NT2/D1 (cell line): ENCODE measurements at regions not wholly inside any gene's neighbourhood (a gene's known extent, or its start where the extent isn't known, plus 50 kb on each side); places are given as distances from the start of the nearest gene placed in this dataset.
"Not testable (repeated sequence)": the region's sequence is repeated elsewhere in the genome, so short reads cannot be mapped to it uniquely, and the experiment has no call there.

Experiments
- DNase-seq: peaks from one replicate; pipeline ENCODE4 v3.0.0-alpha.2; 2011; ENCODE audit warnings: low read depth, low spot score
- H3K27me3 ChIP-seq: 2 replicates; pipeline ENCODE4 v1.6.0; 2011; ENCODE audit warnings: mild to moderate bottlenecking; ENCODE audit not compliant: insufficient read length, insufficient read depth
- H3K36me3 ChIP-seq: 2 replicates; pipeline ENCODE4 v1.6.1; 2011; ENCODE audit warnings: mild to moderate bottlenecking, low read length, mixed read lengths; ENCODE audit not compliant: insufficient read depth, insufficient read length
- H3K4me1 ChIP-seq: 2 replicates; pipeline ENCODE4 v1.5.1; 2011; ENCODE audit not compliant: insufficient read depth, insufficient read length
- H3K4me3 ChIP-seq: 2 replicates; pipeline ENCODE4 v1.5.1; 2011; ENCODE audit warnings: low read depth; ENCODE audit not compliant: insufficient read length
- H3K9ac ChIP-seq: 2 replicates; pipeline ENCODE4 v1.6.0; 2011; ENCODE audit warnings: low read depth; ENCODE audit not compliant: insufficient read length
- H3K9me3 ChIP-seq: 2 replicates; pipeline ENCODE4 v1.5.1; 2011; ENCODE audit warnings: mild to moderate bottlenecking, low read length; ENCODE audit not compliant: insufficient read depth
- SUZ12 ChIP-seq: IDR thresholded peaks from 2 replicates; pipeline ENCODE4 v1.6.1; 2011; ENCODE audit not compliant: insufficient read length, insufficient read depth; ENCODE audit errors: extremely low read depth
- YY1 ChIP-seq: IDR thresholded peaks from 2 replicates; pipeline ENCODE4 v1.6.1; 2011; ENCODE audit not compliant: insufficient read length, insufficient read depth
- ZNF274 ChIP-seq: IDR thresholded peaks from 2 replicates; pipeline ENCODE4 v1.6.1; 2011; ENCODE audit warnings: mild to moderate bottlenecking, low read depth, low read length

DNA sequence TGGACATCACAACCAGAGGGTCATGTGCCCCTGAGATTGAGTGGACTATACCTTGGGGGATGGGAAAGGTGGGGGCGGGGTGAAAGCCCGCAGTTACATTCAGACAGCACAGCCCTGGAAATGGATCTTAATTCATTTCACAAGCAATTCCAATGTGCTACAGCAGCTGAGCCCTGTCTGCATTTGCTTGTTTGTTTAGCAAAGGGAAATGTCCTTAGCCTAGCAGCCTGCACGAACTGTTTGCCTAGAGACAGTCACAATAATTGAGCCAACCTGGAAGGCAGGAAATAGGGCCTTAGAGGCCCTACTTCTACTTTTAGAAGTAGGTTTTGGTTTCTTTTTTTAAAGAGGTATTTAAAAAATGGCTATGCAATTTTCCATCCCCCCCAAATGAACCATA lies 177.3 kb upstream of the KL start:
- no peaks in the 10 kb centered on the region for H3K9me3 ChIP-seq
- no peak for DNase-seq
- no peak overlapping the region for H3K9ac ChIP-seq
- H3K36me3 ChIP-seq = no peaks in the 10 kb centered on the region
- H3K4me1 ChIP-seq = no peaks in the 10 kb centered on the region
- no peaks in the 10 kb centered on the region for H3K27me3 ChIP-seq
- no peak overlapping the region for H3K4me3 ChIP-seq
- TF ChIP-seq SUZ12 (no peak), ZNF274 (no peak), YY1 (no peak)

GRCh38 chr13:32840113-32840512 lies 176.1 kb upstream of the KL start:
- DNase-seq = no peak

DNA sequence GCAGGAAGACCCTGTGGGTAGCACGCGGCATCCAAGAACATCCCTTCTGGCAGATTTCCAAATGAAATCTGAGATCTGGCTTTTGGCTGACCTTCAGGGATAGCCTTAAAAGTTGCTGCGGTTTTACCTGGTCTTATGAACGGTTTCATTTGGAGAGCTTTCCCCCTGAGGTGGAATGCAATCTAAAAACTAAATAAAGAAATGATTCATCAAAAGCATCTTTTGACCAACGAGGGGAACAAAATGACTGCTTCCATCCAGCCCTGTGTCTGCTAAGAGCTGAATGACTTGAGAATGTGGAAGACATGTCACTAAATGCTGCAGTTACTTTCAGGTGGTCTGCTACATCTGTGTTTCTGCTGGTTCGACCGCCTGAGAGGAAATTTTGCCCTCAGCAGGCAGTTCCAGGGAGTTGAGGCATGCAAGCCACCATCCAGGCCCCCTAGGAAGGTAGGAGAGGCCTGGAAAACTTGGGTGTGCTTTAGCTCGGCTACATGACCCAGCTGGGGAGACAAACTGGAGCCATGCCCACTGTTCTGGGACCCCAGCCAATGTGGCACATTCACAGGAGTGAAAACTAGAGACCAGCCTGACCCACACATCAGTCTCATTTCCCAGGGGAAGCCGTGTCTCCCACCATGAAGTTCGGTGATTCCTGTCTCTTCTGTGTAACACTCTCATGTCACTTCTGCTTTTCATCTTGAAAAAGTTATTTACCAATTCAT lies 175.1 kb upstream of the KL start:
- H3K9ac ChIP-seq = no peak overlapping the region
- H3K4me3 ChIP-seq = no peak overlapping the region

More at GRCh38 chr13:32840113-32840512, 176.1 kb upstream of the KL start:
- Histone ChIP-seq H3K4me3 (no peak overlapping the region), H3K36me3 (no peaks in the 10 kb centered on the region), H3K9me3 (no peaks in the 10 kb centered on the region), H3K9ac (no peak overlapping the region), H3K4me1 (no peaks in the 10 kb centered on the region), H3K27me3 (no peaks in the 10 kb centered on the region)
- no peak for TF ChIP-seq YY1
- no peak for TF ChIP-seq ZNF274
- TF ChIP-seq SUZ12 = no peak

GRCh38 chr13:32845952-32846950 lies 170.0 kb upstream of the KL start:
- Histone ChIP-seq H3K27me3 (no peaks in the 10 kb centered on the region), H3K9ac (no peak overlapping the region), H3K36me3 (no peaks in the 10 kb centered on the region), H3K9me3 (peaks cover 6% of the 10 kb centered on the region; the same call in 1 of the 2 replicates), H3K4me3 (no peak overlapping the region), H3K4me1 (peaks cover 3% of the 10 kb centered on the region)
- TF ChIP-seq ZNF274 = no peak
- TF ChIP-seq SUZ12 = no peak
- no peak for TF ChIP-seq YY1
- DNase-seq = no peak

More for the DNA sequence above, 175.1 kb upstream of the KL start:
- DNase-seq = no peak
- TF ChIP-seq SUZ12 = no peak
- no peak for TF ChIP-seq YY1
- TF ChIP-seq ZNF274 = no peak
- H3K4me1 ChIP-seq = no peaks in the 10 kb centered on the region
- H3K36me3 ChIP-seq = no peaks in the 10 kb centered on the region
- no peaks in the 10 kb centered on the region for H3K27me3 ChIP-seq
- H3K9me3 ChIP-seq = no peaks in the 10 kb centered on the region

DNA sequence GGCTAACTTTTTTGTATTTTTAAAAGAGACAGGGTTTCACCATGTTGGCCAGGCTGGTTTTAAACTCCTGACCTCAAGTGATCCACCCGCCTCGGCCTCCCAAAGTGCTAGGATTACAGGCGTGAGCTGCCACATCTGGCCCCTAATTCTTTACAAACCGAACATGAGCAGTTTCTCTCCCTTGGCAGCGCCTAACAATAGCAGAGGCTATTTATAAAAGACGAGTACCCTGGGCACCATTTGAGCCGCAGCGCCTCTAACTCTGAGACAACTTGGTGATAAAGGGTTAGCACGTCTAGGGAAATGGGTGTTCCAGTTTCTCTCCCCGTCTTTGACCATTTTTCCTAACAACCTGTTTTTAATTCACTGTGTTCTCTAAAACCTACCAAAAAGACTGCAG lies 168.2 kb upstream of the KL start:
- H3K9ac ChIP-seq, H3K36me3 ChIP-seq, H3K4me1 ChIP-seq, H3K4me3 ChIP-seq, H3K9me3 ChIP-seq, H3K27me3 ChIP-seq, DNase-seq: not testable (repeated sequence)

DNA sequence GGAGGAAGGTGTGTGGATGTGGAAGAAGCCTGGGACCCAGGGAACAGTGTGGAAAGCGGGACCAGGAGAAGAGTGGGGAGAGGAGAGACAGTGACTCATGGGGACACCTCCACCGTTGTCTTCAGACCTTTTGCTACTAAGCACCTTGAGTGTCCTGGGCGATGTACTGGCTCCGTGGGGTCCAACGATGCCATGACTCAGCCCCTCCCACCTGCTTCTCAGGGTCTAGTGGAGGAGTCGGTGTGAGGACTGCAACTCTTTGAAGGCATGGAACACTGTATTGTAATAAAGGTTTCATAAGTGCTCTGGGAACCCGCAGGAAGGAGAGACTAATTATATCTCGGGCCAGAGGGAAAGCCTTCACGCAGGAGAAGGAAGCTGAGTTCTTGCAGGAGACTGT lies 166.9 kb upstream of the KL start:
- no peak for DNase-seq
- Histone ChIP-seq H3K4me3 (no peak overlapping the region), H3K4me1 (peaks cover 3% of the 10 kb centered on the region), H3K9me3 (peaks cover 6% of the 10 kb centered on the region; the same call in 1 of the 2 replicates), H3K9ac (no peak overlapping the region), H3K27me3 (no peaks in the 10 kb centered on the region), H3K36me3 (no peaks in the 10 kb centered on the region)
- TF ChIP-seq SUZ12 = no peak

- no peak for TF ChIP-seq ZNF274
- TF ChIP-seq YY1 = no peak
- no peak for TF ChIP-seq SUZ12
- H3K36me3 ChIP-seq = no peaks in the 10 kb centered on the region
- H3K4me1 ChIP-seq = peaks cover 3% of the 10 kb centered on the region
- H3K27me3 ChIP-seq = no peaks in the 10 kb centered on the region
- no peak overlapping the region for H3K4me3 ChIP-seq
- no peak for DNase-seq
- peaks cover 6% of the 10 kb centered on the region; the same call in 1 of the 2 replicates for H3K9me3 ChIP-seq
- H3K9ac ChIP-seq = no peak overlapping the region
These were observed 165.7 kb upstream of the KL start for GRCh38 chr13:32850316-32851052.
